ENCODE measurements at regions not wholly inside any gene's neighbourhood (a gene's known extent, or its start where the extent isn't known, plus 50 kb on each side); places are given as distances from the start of the nearest gene placed in this dataset.

DNA sequence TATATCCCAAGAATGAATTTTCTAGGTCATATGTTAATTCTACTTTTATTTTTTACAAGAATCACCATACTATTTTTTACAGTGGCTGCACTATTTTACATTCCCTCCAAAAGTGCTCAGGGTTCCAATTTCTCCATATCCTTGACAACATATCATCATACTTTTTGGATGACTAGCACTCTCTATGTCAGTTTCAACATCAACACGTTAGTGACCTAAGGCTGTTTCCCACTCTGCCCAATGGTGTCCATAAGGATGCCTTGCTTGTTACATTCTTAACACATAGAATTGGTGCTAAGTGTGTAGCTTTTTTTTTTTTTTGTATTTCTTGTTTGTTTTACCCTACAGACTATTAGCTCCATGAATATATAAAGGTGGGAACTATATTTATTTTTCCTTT is 175.4 kb downstream of the PCDH10 start:
- Histone ChIP-seq H3K36me3 (no peaks in the 10 kb centered on the region), H3K27ac (no peak overlapping the region), H3K4me3 (no peak overlapping the region), H3K27me3 (no peaks in the 10 kb centered on the region), H3K9me3 (no peaks in the 10 kb centered on the region), H3K4me1 (no peaks in the 10 kb centered on the region)
- no peak for DNase-seq
- TF ChIP-seq, protein P1, sequence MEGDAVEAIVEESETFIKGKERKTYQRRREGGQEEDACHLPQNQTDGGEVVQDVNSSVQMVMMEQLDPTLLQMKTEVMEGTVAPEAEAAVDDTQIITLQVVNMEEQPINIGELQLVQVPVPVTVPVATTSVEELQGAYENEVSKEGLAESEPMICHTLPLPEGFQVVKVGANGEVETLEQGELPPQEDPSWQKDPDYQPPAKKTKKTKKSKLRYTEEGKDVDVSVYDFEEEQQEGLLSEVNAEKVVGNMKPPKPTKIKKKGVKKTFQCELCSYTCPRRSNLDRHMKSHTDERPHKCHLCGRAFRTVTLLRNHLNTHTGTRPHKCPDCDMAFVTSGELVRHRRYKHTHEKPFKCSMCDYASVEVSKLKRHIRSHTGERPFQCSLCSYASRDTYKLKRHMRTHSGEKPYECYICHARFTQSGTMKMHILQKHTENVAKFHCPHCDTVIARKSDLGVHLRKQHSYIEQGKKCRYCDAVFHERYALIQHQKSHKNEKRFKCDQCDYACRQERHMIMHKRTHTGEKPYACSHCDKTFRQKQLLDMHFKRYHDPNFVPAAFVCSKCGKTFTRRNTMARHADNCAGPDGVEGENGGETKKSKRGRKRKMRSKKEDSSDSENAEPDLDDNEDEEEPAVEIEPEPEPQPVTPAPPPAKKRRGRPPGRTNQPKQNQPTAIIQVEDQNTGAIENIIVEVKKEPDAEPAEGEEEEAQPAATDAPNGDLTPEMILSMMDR (IDR thresholded peaks at IDR 0.05), result no peak
- TF ChIP-seq POLR2A (IDR thresholded peaks at IDR 0.05) (no peak), EP300 (IDR thresholded peaks at IDR 0.05) (no peak), POLR2AphosphoS5 (IDR thresholded peaks at IDR 0.05) (no peak)
- WGBS, 5 donors, result 54 to 81% (median 72%) methylated on average over 1 of the region's 1 CpG
- intact Hi-C loops (cut with DNase I; ENCODE audit: low total_unique reads), result no loop called here

DNA sequence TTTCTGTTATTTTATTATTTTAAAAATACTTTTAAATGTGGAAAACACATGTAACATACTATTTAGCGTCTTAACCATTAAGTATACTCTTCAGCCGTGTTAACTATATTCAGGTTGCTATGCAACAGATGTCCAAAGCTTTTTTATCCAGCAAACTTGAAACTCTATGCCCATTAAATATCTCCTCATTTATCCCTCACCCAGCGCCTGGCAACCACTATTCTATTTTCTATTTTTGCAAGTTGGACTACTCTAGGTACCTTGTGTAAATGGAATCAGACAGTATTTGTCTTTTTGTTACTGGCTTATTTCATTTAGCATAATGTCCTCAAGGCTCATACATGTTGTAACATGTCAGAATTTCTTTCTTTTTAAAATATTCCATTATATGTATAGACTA is 174.6 kb downstream of the PCDH10 start:
- peak in 1 of 2 donors; percentile 14 for DNase-seq
- Histone ChIP-seq H3K4me3 (no peak overlapping the region), H3K9me3 (no peaks in the 10 kb centered on the region), H3K27me3 (no peaks in the 10 kb centered on the region), H3K36me3 (no peaks in the 10 kb centered on the region), H3K4me1 (no peaks in the 10 kb centered on the region), H3K27ac (no peak overlapping the region)
- intact Hi-C loops (cut with DNase I; ENCODE audit: low total_unique reads), result no loop called here
- 79 to 95% (median 91%) methylated on average over 3 of the region's 3 CpGs for WGBS, 5 donors
- TF ChIP-seq EP300 (IDR thresholded peaks at IDR 0.05), result no peak
- TF ChIP-seq POLR2AphosphoS5 (IDR thresholded peaks at IDR 0.05), result no peak
- TF ChIP-seq, protein P1 (IDR thresholded peaks at IDR 0.05), result no peak

DNA sequence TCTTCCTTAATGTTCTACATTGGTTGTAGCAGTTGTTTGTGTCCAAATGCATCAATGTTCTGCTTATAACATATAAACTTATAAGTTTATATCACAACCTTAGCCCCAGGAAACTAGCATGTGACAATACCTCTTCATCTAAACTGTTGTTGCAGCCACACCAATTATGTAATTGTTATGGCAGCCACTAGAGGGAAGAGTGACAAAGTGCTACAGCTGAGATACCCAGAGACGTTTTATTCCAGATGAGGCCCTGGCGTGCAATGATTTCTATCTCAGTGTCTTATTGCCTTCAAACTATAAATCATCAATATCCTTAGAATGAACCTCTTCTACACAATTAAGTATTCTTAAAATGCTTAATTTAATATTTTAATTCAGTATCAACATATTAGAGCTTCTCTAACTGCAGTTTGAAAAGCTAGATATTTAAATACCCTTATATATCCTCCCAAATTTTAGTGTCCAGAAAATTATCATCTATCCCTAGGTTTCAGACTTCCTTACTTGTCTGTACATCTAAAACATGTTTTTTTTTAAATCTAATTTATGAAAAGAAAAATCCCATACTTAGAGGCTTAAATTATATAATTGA is 171.6 kb downstream of the PCDH10 start:
- H3K27ac ChIP-seq, result no peak overlapping the region
- H3K9me3 ChIP-seq, result no peaks in the 10 kb centered on the region
- no peak for TF ChIP-seq POLR2AphosphoS5 (IDR thresholded peaks at IDR 0.05)
- TF ChIP-seq, protein P1 (IDR thresholded peaks at IDR 0.05), result peak in 4 of 7 experiments; percentile 6 to 21 (median 12)
- no peak for TF ChIP-seq POLR2A (IDR thresholded peaks at IDR 0.05)
- TF ChIP-seq EP300 (IDR thresholded peaks at IDR 0.05), result no peak
- intact Hi-C loops (cut with DNase I; ENCODE audit: low total_unique reads), result no loop called here
- WGBS, 5 donors, result 3 to 14% (median 12%) methylated on average over 2 of the region's 2 CpGs
- no peaks in the 10 kb centered on the region for H3K36me3 ChIP-seq
- H3K4me3 ChIP-seq, result no peak overlapping the region
- peak in 1 of 2 donors; percentile 50 for DNase-seq
- H3K4me1 ChIP-seq, result no peaks in the 10 kb centered on the region
- H3K27me3 ChIP-seq, result no peaks in the 10 kb centered on the region

DNA sequence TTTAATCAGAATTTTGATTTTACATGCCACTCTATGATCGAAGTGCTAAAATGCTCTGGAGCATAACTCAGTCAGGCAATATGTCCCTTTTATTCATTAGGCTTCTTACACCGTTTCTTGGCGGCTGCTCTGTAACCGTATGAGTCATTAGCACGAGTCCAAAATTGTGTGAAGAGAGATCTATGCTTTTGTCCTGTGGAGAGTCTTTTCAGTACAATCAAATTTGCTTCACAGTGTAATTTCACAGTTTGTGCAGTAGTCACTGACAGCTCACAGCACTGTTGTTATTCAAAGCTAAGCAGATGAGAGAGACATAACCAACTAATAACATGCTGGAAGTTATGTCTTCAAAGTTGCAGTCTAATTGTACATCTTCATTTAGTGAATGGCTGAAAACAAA is 167.8 kb downstream of the PCDH10 start:
- Histone ChIP-seq H3K27ac (no peak overlapping the region), H3K36me3 (no peaks in the 10 kb centered on the region), H3K27me3 (no peaks in the 10 kb centered on the region), H3K4me3 (no peak overlapping the region), H3K4me1 (no peaks in the 10 kb centered on the region), H3K9me3 (no peaks in the 10 kb centered on the region)
- 56 to 69% (median 64%) methylated on average over 5 of the region's 5 CpGs for WGBS, 5 donors
- intact Hi-C loops (cut with DNase I; ENCODE audit: low total_unique reads), result no loop called here
- peak in 1 of 2 donors; percentile 2 for DNase-seq
- TF ChIP-seq EP300 (IDR thresholded peaks at IDR 0.05) (no peak), POLR2AphosphoS5 (IDR thresholded peaks at IDR 0.05) (no peak), POLR2A (IDR thresholded peaks at IDR 0.05) (no peak)
- TF ChIP-seq, protein P1 (IDR thresholded peaks at IDR 0.05), result no peak
